HepG2 (cell line): ENCODE measurements at regions not wholly inside any gene's neighbourhood (a gene's known extent, or its start where the extent isn't known, plus 50 kb on each side); places are given as distances from the start of the nearest gene placed in this dataset.

Source experiments
- ATAC-seq: fragments of 200-7000 bp; cut with Tn5 transposase; 3 replicates; pipeline ENCODE4 v1.9.1; 2020; ENCODE audit warnings: mild to moderate bottlenecking, moderate library complexity
- BruUV-seq: library from RNA; stranded (reverse); fragments of 400-500 nt; replicated peaks from 2 replicates; lab custom pipeline; 2021; lab: Mats Ljungman, UMichigan
- CTCF ChIA-PET: fragments of 300-600 bp; formaldehyde crosslinking; extraction: SDS; loops from one replicate; lab custom pipeline; 2021; ENCODE audit warnings: low total read pairs, inconsistent platforms, low intra/inter-chr PET ratio; lab: Yijun Ruan, JAX
- POLR2A ChIA-PET: fragments of 350-600 bp; sonication (Branson Sonifier 250); formaldehyde crosslinking; loops from one replicate; lab custom pipeline; 2020; ENCODE audit warnings: antibody characterized with exemption, inconsistent platforms; lab: Yijun Ruan, JAX
- DNase-seq: peaks from one replicate; pipeline ENCODE4 v3.0.0-alpha.2; 2015; ENCODE audit warnings: low spot score
- FAIRE-seq: peaks from 3 replicates; lab custom pipeline; 2011; peaks lifted over from hg19 to GRCh38; lab: Jason Lieb, UNC
- H2AFZ ChIP-seq: one replicate; pipeline ENCODE4 v1.6.1; 2011; ENCODE audit warnings: low read length, inconsistent platforms
- H3K27ac ChIP-seq: fragments of 300-600 bp; 3 replicates; pipeline ENCODE4 v1.8.0; 2011; ENCODE audit warnings: mixed run types, mild to moderate bottlenecking, mixed read lengths, low read length, inconsistent platforms; ENCODE audit not compliant: insufficient read depth; ENCODE audit errors: extremely low read length
- H3K27me3 ChIP-seq, 2 experiments: fragments of 200-600 bp in 1 of 2; 2 replicates in 1 of 2; 3 replicates in 1 of 2; pipeline versions ENCODE4 v1.6.0 to v1.8.0; 2011; ENCODE audit warnings: low read length in 2 of 2, mild to moderate bottlenecking in 2 of 2, moderate library complexity in 2 of 2, inconsistent platforms in 1 of 2; ENCODE audit not compliant: insufficient read depth in 2 of 2, control insufficient read depth in 1 of 2
- H3K36me3 ChIP-seq, 2 experiments: fragments of 200-600 bp in 1 of 2; replicated peaks in 1 of 2; 2 replicates in 1 of 2; 3 replicates in 1 of 2; pipeline versions ENCODE4 v1.5.1 to v1.8.0; 2011; ENCODE audit warnings: low read length in 2 of 2, inconsistent platforms in 1 of 2; ENCODE audit not compliant: insufficient read depth in 2 of 2, control insufficient read depth in 1 of 2
- H3K4me1 ChIP-seq: 2 replicates; pipeline ENCODE4 v1.5.1; 2012; ENCODE audit warnings: low read length, inconsistent platforms; ENCODE audit not compliant: insufficient read depth
- H3K4me2 ChIP-seq: 2 replicates; pipeline ENCODE4 v1.6.0; 2011; ENCODE audit warnings: low read depth, low read length, inconsistent platforms
- H3K4me3 ChIP-seq, 3 experiments: fragments of 200-600 bp in 1 of 3; sonication (generic), shearing (Covaris generic) in 1 of 3; replicated peaks in 1 of 3; 2 replicates each; pipeline ENCODE4 v1.5.1; 2011 to 2016; ENCODE audit warnings: low read length in 3 of 3, inconsistent platforms in 2 of 3, low read depth in 2 of 3, mild to moderate bottlenecking in 2 of 3, control low read depth in 1 of 3, mixed read lengths in 1 of 3; ENCODE audit not compliant: insufficient read depth in 1 of 3
- H3K79me2 ChIP-seq: one replicate; pipeline ENCODE4 v1.6.1; 2011; ENCODE audit warnings: low read length, inconsistent platforms; ENCODE audit not compliant: insufficient read depth
- H3K9ac ChIP-seq: 2 replicates; pipeline ENCODE4 v1.6.0; 2011; ENCODE audit warnings: mild to moderate bottlenecking, low read depth, low read length, inconsistent platforms; ENCODE audit not compliant: insufficient read depth
- H3K9me3 ChIP-seq: 2 replicates; pipeline ENCODE4 v1.5.1; 2012; ENCODE audit warnings: mild to moderate bottlenecking, low read length
- H4K20me1 ChIP-seq: 2 replicates; pipeline ENCODE4 v1.6.0; 2011; ENCODE audit warnings: inconsistent platforms, mild to moderate bottlenecking, low read length, moderate library complexity; ENCODE audit not compliant: insufficient read depth
- EEA1 ChIP-seq: sonication (generic); formaldehyde crosslinking; IDR thresholded peaks from 2 replicates; pipeline ENCODE4 v1.5.1; 2020; ENCODE audit warnings: mild to moderate bottlenecking, missing genetic modification reagents, borderline replicate concordance
- KAT8 ChIP-seq: IDR thresholded peaks from 2 replicates; pipeline ENCODE4 v1.6.1; 2016; ENCODE audit warnings: missing genetic modification reagents, missing compliant biosample characterization
- KMT2B ChIP-seq: IDR thresholded peaks from 2 replicates; pipeline ENCODE4 v1.6.1; 2016; ENCODE audit warnings: missing genetic modification reagents, missing compliant biosample characterization
- MAFG ChIP-seq: sonication (generic); formaldehyde crosslinking; IDR thresholded peaks from 2 replicates; pipeline ENCODE4 v1.5.1; 2020; ENCODE audit warnings: mild to moderate bottlenecking, missing genetic modification reagents
- REL ChIP-seq: sonication (generic); formaldehyde crosslinking; conservative IDR thresholded peaks from 2 replicates; pipeline ENCODE4 v1.8.0; 2022; ENCODE audit warnings: mild to moderate bottlenecking, missing genetic modification reagents, moderate library complexity
- SMAD9 ChIP-seq: sonication (generic); formaldehyde crosslinking; IDR thresholded peaks from 2 replicates; pipeline ENCODE4 v1.5.1; 2020; ENCODE audit warnings: mild to moderate bottlenecking, missing genetic modification reagents
- SMARCE1 ChIP-seq: fragments of 450-650 bp; IDR thresholded peaks from 2 replicates; pipeline ENCODE4 v1.6.1; 2017; ENCODE audit warnings: borderline replicate concordance
- SOX13 ChIP-seq, 3 experiments: fragments of 450-650 bp in 1 of 3; sonication (generic) in 1 of 3; formaldehyde crosslinking in 1 of 3; IDR thresholded peaks in 2 of 3; conservative IDR thresholded peaks in 1 of 3; 2 replicates each; pipeline versions ENCODE4 v1.5.0 to v1.6.1; 2016 to 2020; ENCODE audit warnings: antibody characterized with exemption in 1 of 3, mild to moderate bottlenecking in 1 of 3, missing compliant biosample characterization in 1 of 3, missing genetic modification reagents in 1 of 3, moderate library complexity in 1 of 3
- SP5 ChIP-seq: IDR thresholded peaks from 2 replicates; pipeline ENCODE4 v1.6.1; 2016; ENCODE audit warnings: low read depth, borderline replicate concordance
- TRIM24 ChIP-seq: sonication (generic); formaldehyde crosslinking; IDR thresholded peaks from 2 replicates; pipeline ENCODE4 v1.8.0; 2022; ENCODE audit warnings: mild to moderate bottlenecking, missing genetic modification reagents
- ZFP82 ChIP-seq: sonication (generic); formaldehyde crosslinking; IDR thresholded peaks from 2 replicates; pipeline ENCODE4 v1.5.1; 2020; ENCODE audit warnings: mild to moderate bottlenecking, missing genetic modification reagents, borderline replicate concordance
- ZNF230 ChIP-seq: sonication (generic); formaldehyde crosslinking; IDR thresholded peaks from 2 replicates; pipeline ENCODE4 v1.4.0; 2020; ENCODE audit warnings: mild to moderate bottlenecking, missing genetic modification reagents
- ZNF335 ChIP-seq: sonication (generic); formaldehyde crosslinking; IDR thresholded peaks from 2 replicates; pipeline ENCODE4 v1.4.0; 2020; ENCODE audit warnings: missing genetic modification reagents
- ZNF484 ChIP-seq: sonication (generic); formaldehyde crosslinking; IDR thresholded peaks from 2 replicates; pipeline ENCODE4 v1.5.1; 2020; ENCODE audit warnings: mild to moderate bottlenecking, low read depth, missing genetic modification reagents, borderline replicate concordance
- ZNF556 ChIP-seq: sonication (generic); formaldehyde crosslinking; IDR thresholded peaks from 2 replicates; pipeline ENCODE4 v1.4.0; 2020; ENCODE audit warnings: mild to moderate bottlenecking, missing genetic modification reagents, borderline replicate concordance
- ZNF749 ChIP-seq: sonication (generic); formaldehyde crosslinking; IDR thresholded peaks from 2 replicates; pipeline ENCODE4 v1.8.0; 2022; ENCODE audit warnings: mild to moderate bottlenecking, missing genetic modification reagents, moderate library complexity, borderline replicate concordance
- WGBS: methylation state at CpG from one replicate; pipeline ENCODE4 v1.1.6; 2017; ENCODE audit warnings: low lambda C conversion rate; 5-methylcytosine and 5-hydroxymethylcytosine counted together
- in situ Hi-C: cut with HindIII; loops from 2 replicates; pipeline ENCODE4 v1.10.0; 2017; ENCODE audit warnings: low pct_unique_long_range_greater_than_20kb; ENCODE audit not compliant: extremely low pct_ligation_motif_present
- intact Hi-C: fragments of 100-400 bp; cut with micrococcal nuclease; formaldehyde crosslinking; loops from one replicate; pipeline ENCODE4 v1.10.0; 2022; ENCODE audit not compliant: unreplicated experiment

DNA sequence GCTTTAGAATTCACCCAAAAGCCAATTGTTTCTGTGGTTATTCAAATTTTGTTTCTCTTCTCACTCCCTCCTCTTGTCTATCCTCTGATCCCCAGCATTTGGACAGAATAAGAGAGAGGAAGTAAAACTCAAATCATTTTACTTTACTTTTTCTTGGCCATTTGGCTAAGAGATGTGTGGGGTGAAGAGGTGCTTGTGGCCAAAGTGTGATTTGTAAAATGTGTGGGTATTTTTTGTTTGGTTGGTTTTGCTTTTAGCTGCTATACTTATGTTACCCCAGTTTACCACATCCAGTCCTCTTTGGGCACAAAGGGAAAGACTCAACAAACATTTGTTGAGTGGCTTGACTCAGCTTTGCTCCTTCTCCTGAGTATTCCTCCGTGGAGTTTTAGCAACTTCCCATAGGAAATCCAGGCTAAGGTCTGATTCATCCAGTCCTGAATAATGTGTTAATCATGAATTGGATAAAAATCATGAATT, 109.1 kb upstream of the CYP1B1 start:
- intact Hi-C loops: no loop called here
- DNase-seq: no peak
- POLR2A ChIA-PET: no interaction called here

DNA sequence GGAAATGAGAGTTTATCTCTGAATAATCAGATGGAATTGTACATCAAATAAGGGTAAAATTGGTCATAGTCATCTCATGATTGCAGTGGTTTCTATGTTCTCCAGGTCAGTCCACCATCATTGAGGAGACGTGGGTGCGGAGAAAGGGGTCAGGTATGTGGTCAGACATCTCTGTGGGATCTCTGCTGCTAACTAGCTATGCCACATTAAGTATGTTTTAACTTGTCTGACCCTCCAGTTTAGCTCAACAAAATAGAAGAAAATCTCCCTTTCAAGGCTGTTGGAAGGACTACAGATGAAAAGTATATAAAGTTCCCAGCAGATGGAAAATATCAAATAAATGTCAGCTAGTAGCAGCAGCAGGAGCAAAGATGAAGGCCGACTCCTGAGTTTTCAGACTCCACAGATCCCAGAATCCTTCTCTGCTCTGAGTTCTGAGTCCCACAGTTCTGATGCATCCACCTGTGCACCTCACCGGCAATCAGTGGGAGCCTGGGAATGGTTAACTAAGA, 106.6 kb upstream of the CYP1B1 start:
- no peak overlapping the region for H3K9ac ChIP-seq
- H4K20me1 ChIP-seq: no peaks in the 10 kb centered on the region
- FAIRE-seq (no peak), DNase-seq (no peak), ATAC-seq (no peak)
- intact Hi-C loops: no loop called here
- no peak overlapping the region for H3K27ac ChIP-seq
- no peak overlapping the region for H3K4me2 ChIP-seq
- in situ Hi-C loops: no loop called here
- H3K27me3 ChIP-seq: peaks cover 0 to 16% of the 10 kb centered on the region in 2 experiments; a peak in 2 of 5 replicates
- no peaks in the 10 kb centered on the region for H3K4me1 ChIP-seq
- no peak overlapping the region for H3K4me3 ChIP-seq
- WGBS: 31% methylated on average over 4 of the region's 4 CpGs
- H3K79me2 ChIP-seq: no peaks in the 10 kb centered on the region
- H3K9me3 ChIP-seq: no peaks in the 10 kb centered on the region
- ChIA-PET CTCF (no interaction called here), POLR2A (no interaction called here)
- no peak for TF ChIP-seq SMAD9 (CRISPR knock-in tag)
- TF ChIP-seq REL (CRISPR knock-in tag): no peak
- no peak for TF ChIP-seq ZNF556 (CRISPR knock-in tag)
- TF ChIP-seq ZNF335 (CRISPR knock-in tag): no peak
- TF ChIP-seq KMT2B: no peak
- no peak for TF ChIP-seq ZNF749
- TF ChIP-seq ZFP82 (CRISPR knock-in tag): no peak
- no peak for TF ChIP-seq KAT8
- TF ChIP-seq SP5: no peak
- H2AFZ ChIP-seq: no peak overlapping the region
- no TSS peak for BruUV-seq
- no peaks in the 10 kb centered on the region for H3K36me3 ChIP-seq

More for the DNA sequence above, 109.1 kb upstream of the CYP1B1 start:
- ATAC-seq (no peak), FAIRE-seq (no peak)
- no peaks in the 10 kb centered on the region for H3K79me2 ChIP-seq
- H3K27ac ChIP-seq: no peak overlapping the region
- CTCF ChIA-PET: no interaction called here
- H3K9ac ChIP-seq: no peak overlapping the region
- TF ChIP-seq ZNF230 (CRISPR knock-in tag): no peak
- TF ChIP-seq SMARCE1: no peak
- TF ChIP-seq MAFG: no peak
- no peak for TF ChIP-seq EEA1 (CRISPR knock-in tag)
- no peak for TF ChIP-seq SOX13 (IDR thresholded peaks at IDR 0.05)
- TF ChIP-seq SOX13 (CRISPR knock-in tag; conservative IDR thresholded peaks at IDR 0.05 in 1 of 2, IDR thresholded peaks at IDR 0.05 in 1 of 2): no peak
- no peak for TF ChIP-seq TRIM24 (CRISPR knock-in tag)
- no peak for TF ChIP-seq ZNF484
- H3K4me3 ChIP-seq: no peak overlapping the region
- no TSS peak for BruUV-seq
- no peak overlapping the region for H3K4me2 ChIP-seq
- no peaks in the 10 kb centered on the region for H4K20me1 ChIP-seq
- no peak overlapping the region for H2AFZ ChIP-seq
- 0% methylated on average over 1 of the region's 1 CpG for WGBS
- H3K27me3 ChIP-seq: peaks cover 0 to 14% of the 10 kb centered on the region in 2 experiments; a peak in 3 of 5 replicates
- H3K36me3 ChIP-seq: no peaks in the 10 kb centered on the region
- H3K9me3 ChIP-seq: no peaks in the 10 kb centered on the region
- H3K4me1 ChIP-seq: no peaks in the 10 kb centered on the region
- in situ Hi-C loops: no loop called here
